ENCODE measurements at regions not wholly inside any gene's neighbourhood (a gene's known extent, or its start where the extent isn't known, plus 50 kb on each side); places are given as distances from the start of the nearest gene placed in this dataset.

GRCh38 chr9:82438581-82438980 lies 450.0 kb downstream of the SPATA31D1 start:
- H3K27ac ChIP-seq = no peak overlapping the region
- TF ChIP-seq ZFX (IDR thresholded peaks at IDR 0.05) (no peak), CTCF (conservative IDR thresholded peaks at IDR 0.05) (no peak)

GRCh38 chr9:82443312-82443711 lies 454.7 kb downstream of the SPATA31D1 start:
- TF ChIP-seq ZFX (IDR thresholded peaks at IDR 0.05) (no peak), CTCF (conservative IDR thresholded peaks at IDR 0.05) (no peak)
- H3K27ac ChIP-seq = no peak overlapping the region

GRCh38 chr9:82445556-82445955 lies 457.0 kb downstream of the SPATA31D1 start:
- H3K27ac ChIP-seq = no peak overlapping the region
- TF ChIP-seq ZFX (IDR thresholded peaks at IDR 0.05) (no peak), CTCF (conservative IDR thresholded peaks at IDR 0.05) (no peak)

- no peak overlapping the region for H3K27ac ChIP-seq
- TF ChIP-seq CTCF (conservative IDR thresholded peaks at IDR 0.05) (no peak), ZFX (IDR thresholded peaks at IDR 0.05) (no peak)
Measured at GRCh38 chr9:82447343-82447742, 458.8 kb downstream of the SPATA31D1 start.

- TF ChIP-seq CTCF (conservative IDR thresholded peaks at IDR 0.05) (no peak), ZFX (IDR thresholded peaks at IDR 0.05) (no peak)
- H3K27ac ChIP-seq = no peak overlapping the region
Measured at GRCh38 chr9:82449986-82450385, 461.4 kb downstream of the SPATA31D1 start.

- TF ChIP-seq CTCF (conservative IDR thresholded peaks at IDR 0.05) (no peak), ZFX (IDR thresholded peaks at IDR 0.05) (no peak)
Measured at GRCh38 chr9:82454509-82455190, 466.1 kb downstream of the SPATA31D1 start.

GRCh38 chr9:82456642-82457041 lies 468.1 kb downstream of the SPATA31D1 start:
- no peak for TF ChIP-seq ZFX (IDR thresholded peaks at IDR 0.05)
- TF ChIP-seq CTCF (conservative IDR thresholded peaks at IDR 0.05) = no peak
- no peak overlapping the region for H3K27ac ChIP-seq

More at GRCh38 chr9:82454509-82455190, 466.1 kb downstream of the SPATA31D1 start:
- no peak overlapping the region for H3K27ac ChIP-seq
